H1 (cell line): ENCODE measurements at regions not wholly inside any gene's neighbourhood (a gene's known extent, or its start where the extent isn't known, plus 50 kb on each side); places are given as distances from the start of the nearest gene placed in this dataset.

Source experiments
- ATF2 ChIP-seq: IDR thresholded peaks from 2 replicates; pipeline ENCODE4 v1.6.1; 2012; ENCODE audit warnings: low read length, inconsistent platforms
- CHD1 ChIP-seq: IDR thresholded peaks from 2 replicates; pipeline ENCODE4 v1.6.1; 2012; ENCODE audit warnings: low read depth, low read length, improper control_type of control experiment
- EZH2 ChIP-seq: fragments of 200-600 bp; sonication (generic); IDR thresholded peaks from 2 replicates; pipeline ENCODE4 v1.7.1; 2012; ENCODE audit warnings: low read depth, mild to moderate bottlenecking, moderate library complexity, low read length, inconsistent platforms; ENCODE audit not compliant: severe bottlenecking
- HDAC2 ChIP-seq, 2 experiments: fragments of 300-600 bp in 1 of 2; sonication (generic) in 1 of 2; IDR thresholded peaks; 2 replicates each; pipeline ENCODE4 v1.6.1; 2011 to 2012; ENCODE audit warnings: low read depth in 2 of 2, low read length in 2 of 2, mild to moderate bottlenecking in 2 of 2, moderate library complexity in 2 of 2, borderline replicate concordance in 1 of 2, inconsistent platforms in 1 of 2
- MAX ChIP-seq: IDR thresholded peaks from 2 replicates; pipeline ENCODE4 v1.6.1; 2012; ENCODE audit warnings: inconsistent platforms
- POLR2A ChIP-seq, 2 experiments: IDR thresholded peaks; 1 replicate in 1 of 2; 2 replicates in 1 of 2; pipeline ENCODE4 v1.6.1; 2011; ENCODE audit warnings: low read depth in 2 of 2, low read length in 2 of 2, mild to moderate bottlenecking in 2 of 2; ENCODE audit errors: control extremely low read depth in 1 of 2
- RAD21 ChIP-seq, 2 experiments: IDR thresholded peaks in 1 of 2; conservative IDR thresholded peaks in 1 of 2; 2 replicates each; pipeline ENCODE4 v1.6.1; 2011; ENCODE audit warnings: low read depth in 2 of 2, low read length in 2 of 2, improper control_type of control experiment in 1 of 2, inconsistent platforms in 1 of 2, mild to moderate bottlenecking in 1 of 2, moderate library complexity in 1 of 2
- TEAD4 ChIP-seq: IDR thresholded peaks from 2 replicates; pipeline ENCODE4 v1.6.1; 2012; ENCODE audit warnings: low read depth, low read length, inconsistent platforms, mixed read lengths
- TF ChIP-seq, protein P1 (sequence below), 3 experiments: IDR thresholded peaks; 1 replicate in 2 of 3; 2 replicates in 1 of 3; pipeline versions ENCODE4 v1.5.1 to v1.6.1; 2011; ENCODE audit warnings: low read length in 3 of 3, mild to moderate bottlenecking in 3 of 3, inconsistent platforms in 2 of 3, low read depth in 1 of 3, moderate library complexity in 1 of 3; ENCODE audit not compliant: insufficient read depth in 1 of 3; ENCODE audit errors: control extremely low read depth in 1 of 3

DNA sequence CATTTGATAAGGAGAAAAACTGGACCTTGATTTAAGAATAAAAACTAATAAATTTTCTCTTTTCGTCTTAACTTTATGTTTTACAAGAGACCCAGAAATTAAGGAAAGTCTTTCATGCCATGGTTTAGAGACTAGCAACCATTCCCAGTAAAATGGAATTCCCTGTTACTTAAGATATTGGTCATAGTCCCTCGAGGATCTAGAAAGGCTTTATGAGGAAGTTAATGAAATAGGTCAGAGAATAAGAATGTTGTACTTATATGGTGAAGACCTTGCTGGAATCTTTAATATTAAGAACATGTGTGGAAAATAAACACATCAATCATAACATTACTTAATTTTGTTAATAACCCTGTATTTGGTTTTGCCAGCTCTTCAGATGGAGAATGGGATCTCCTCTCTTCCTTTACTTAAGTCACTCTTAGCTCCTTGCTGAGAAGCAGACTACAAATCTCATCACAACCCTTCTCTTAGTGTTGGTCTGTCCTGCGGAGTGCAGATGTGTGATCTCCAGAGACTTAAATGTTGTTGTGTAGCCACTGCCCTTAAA lies 382.9 kb downstream of the QKI start:
- TF ChIP-seq TEAD4 (no peak), ATF2 (no peak), RAD21 (IDR thresholded peaks at IDR 0.05 in 1 of 2, conservative IDR thresholded peaks at IDR 0.05 in 1 of 2; ENCODE audit: low read depth in 2 of 2, low read length in 2 of 2) (no peak), POLR2A (IDR thresholded peaks at IDR 0.05; ENCODE audit: control extremely low read depth in 1 of 2, low read depth in 2 of 2, low read length in 2 of 2) (no peak), HDAC2 (IDR thresholded peaks at IDR 0.05; ENCODE audit: borderline replicate concordance in 1 of 2, low read depth in 2 of 2, low read length in 2 of 2) (no peak), CHD1 (no peak), MAX (no peak), EZH2 (no peak)
- TF ChIP-seq, protein P1, sequence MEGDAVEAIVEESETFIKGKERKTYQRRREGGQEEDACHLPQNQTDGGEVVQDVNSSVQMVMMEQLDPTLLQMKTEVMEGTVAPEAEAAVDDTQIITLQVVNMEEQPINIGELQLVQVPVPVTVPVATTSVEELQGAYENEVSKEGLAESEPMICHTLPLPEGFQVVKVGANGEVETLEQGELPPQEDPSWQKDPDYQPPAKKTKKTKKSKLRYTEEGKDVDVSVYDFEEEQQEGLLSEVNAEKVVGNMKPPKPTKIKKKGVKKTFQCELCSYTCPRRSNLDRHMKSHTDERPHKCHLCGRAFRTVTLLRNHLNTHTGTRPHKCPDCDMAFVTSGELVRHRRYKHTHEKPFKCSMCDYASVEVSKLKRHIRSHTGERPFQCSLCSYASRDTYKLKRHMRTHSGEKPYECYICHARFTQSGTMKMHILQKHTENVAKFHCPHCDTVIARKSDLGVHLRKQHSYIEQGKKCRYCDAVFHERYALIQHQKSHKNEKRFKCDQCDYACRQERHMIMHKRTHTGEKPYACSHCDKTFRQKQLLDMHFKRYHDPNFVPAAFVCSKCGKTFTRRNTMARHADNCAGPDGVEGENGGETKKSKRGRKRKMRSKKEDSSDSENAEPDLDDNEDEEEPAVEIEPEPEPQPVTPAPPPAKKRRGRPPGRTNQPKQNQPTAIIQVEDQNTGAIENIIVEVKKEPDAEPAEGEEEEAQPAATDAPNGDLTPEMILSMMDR (IDR thresholded peaks at IDR 0.05; ENCODE audit: control extremely low read depth in 1 of 3, insufficient read depth in 1 of 3, low read depth in 1 of 3, low read length in 3 of 3): no peak
